Endothelial cell (in vitro differentiated cells): ENCODE measurements at regions not wholly inside any gene's neighbourhood (a gene's known extent, or its start where the extent isn't known, plus 50 kb on each side); places are given as distances from the start of the nearest gene placed in this dataset.

Experiments
- DNase-seq: peaks from one replicate; pipeline ENCODE4 v3.0.0; 2021; ENCODE audit warnings: low spot score
- H3K27ac Mint-ChIP-seq: one replicate; pipeline ENCODE4 v1.8.0; 2021; ENCODE audit warnings: mixed read lengths, inconsistent platforms; ENCODE audit not compliant: unreplicated experiment
- H3K27me3 Mint-ChIP-seq: one replicate; pipeline ENCODE4 v1.8.0; 2021; ENCODE audit warnings: mild to moderate bottlenecking, moderate library complexity, mixed read lengths, inconsistent platforms; ENCODE audit not compliant: unreplicated experiment
- H3K36me3 Mint-ChIP-seq: one replicate; pipeline ENCODE4 v1.8.0; 2021; ENCODE audit warnings: mild to moderate bottlenecking, low read depth, mixed read lengths, inconsistent platforms; ENCODE audit not compliant: unreplicated experiment
- H3K4me1 Mint-ChIP-seq: one replicate; pipeline ENCODE4 v1.8.0; 2021; ENCODE audit warnings: mild to moderate bottlenecking, mixed read lengths, inconsistent platforms; ENCODE audit not compliant: unreplicated experiment
- H3K4me3 Mint-ChIP-seq: one replicate; pipeline ENCODE4 v1.8.0; 2021; ENCODE audit warnings: mild to moderate bottlenecking, mixed read lengths, inconsistent platforms; ENCODE audit not compliant: unreplicated experiment
- H3K9me3 Mint-ChIP-seq: one replicate; pipeline ENCODE4 v1.8.0; 2021; ENCODE audit warnings: mixed read lengths, inconsistent platforms; ENCODE audit not compliant: unreplicated experiment
- TF ChIP-seq, protein P1 (sequence below): fragments of 200-600 bp; sonication (generic); IDR thresholded peaks from one replicate; pipeline ENCODE4 v1.5.0; 2021; ENCODE audit warnings: antibody characterized with exemption; ENCODE audit not compliant: unreplicated experiment

DNA sequence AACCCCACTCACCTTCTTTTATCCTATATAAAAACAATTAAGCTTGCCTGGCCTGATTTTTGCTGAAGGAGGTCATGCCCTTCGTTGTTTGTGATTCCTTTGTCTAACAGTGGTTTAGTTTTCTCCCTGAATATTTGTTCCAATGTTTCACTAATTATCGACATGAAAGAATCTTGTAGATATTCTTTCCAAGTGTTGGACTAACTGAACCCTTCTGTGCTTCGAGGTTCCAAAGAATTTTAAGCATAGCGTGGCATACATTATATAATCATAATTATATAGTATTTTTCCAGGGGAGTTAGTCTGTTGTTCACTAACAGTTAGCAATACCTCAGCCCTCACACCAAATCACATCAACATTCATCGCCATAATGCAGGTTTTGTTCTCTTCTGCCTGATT is 418.9 kb upstream of the ADGRL2 start:
- H3K27ac Mint-ChIP-seq = no peak overlapping the region
- TF ChIP-seq, protein P1, sequence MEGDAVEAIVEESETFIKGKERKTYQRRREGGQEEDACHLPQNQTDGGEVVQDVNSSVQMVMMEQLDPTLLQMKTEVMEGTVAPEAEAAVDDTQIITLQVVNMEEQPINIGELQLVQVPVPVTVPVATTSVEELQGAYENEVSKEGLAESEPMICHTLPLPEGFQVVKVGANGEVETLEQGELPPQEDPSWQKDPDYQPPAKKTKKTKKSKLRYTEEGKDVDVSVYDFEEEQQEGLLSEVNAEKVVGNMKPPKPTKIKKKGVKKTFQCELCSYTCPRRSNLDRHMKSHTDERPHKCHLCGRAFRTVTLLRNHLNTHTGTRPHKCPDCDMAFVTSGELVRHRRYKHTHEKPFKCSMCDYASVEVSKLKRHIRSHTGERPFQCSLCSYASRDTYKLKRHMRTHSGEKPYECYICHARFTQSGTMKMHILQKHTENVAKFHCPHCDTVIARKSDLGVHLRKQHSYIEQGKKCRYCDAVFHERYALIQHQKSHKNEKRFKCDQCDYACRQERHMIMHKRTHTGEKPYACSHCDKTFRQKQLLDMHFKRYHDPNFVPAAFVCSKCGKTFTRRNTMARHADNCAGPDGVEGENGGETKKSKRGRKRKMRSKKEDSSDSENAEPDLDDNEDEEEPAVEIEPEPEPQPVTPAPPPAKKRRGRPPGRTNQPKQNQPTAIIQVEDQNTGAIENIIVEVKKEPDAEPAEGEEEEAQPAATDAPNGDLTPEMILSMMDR = no peak

DNA sequence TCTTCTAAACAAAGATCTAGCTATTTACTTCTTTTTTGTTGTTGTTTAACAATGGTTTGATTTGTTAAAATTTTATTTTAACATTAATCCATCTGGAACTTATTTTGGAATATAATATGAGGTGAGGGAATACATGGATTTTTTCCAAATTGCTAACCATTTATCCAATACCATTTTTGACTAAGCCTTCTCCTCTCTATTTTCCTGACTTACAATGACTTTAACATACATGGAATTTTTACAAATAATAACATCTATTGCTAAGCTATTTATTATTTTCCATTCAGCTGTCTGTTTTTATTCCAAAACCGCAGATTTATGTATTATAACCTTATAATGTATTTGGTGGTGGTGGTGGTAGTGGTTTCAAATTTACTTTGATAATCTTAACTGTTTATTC is 420.3 kb upstream of the ADGRL2 start:
- no peaks in the 10 kb centered on the region for H3K9me3 Mint-ChIP-seq
- no peaks in the 10 kb centered on the region for H3K36me3 Mint-ChIP-seq
- H3K27ac Mint-ChIP-seq = no peak overlapping the region
- DNase-seq = no peak
- TF ChIP-seq, protein P1 = no peak
- H3K4me1 Mint-ChIP-seq = no peaks in the 10 kb centered on the region
- H3K4me3 Mint-ChIP-seq = no peak overlapping the region
- H3K27me3 Mint-ChIP-seq = peaks cover 2% of the 10 kb centered on the region

More for the DNA sequence above, 418.9 kb upstream of the ADGRL2 start:
- Mint-ChIP-seq H3K4me3 (no peak overlapping the region), H3K4me1 (no peaks in the 10 kb centered on the region), H3K9me3 (no peaks in the 10 kb centered on the region), H3K36me3 (no peaks in the 10 kb centered on the region), H3K27me3 (peaks cover 2% of the 10 kb centered on the region)
- no peak for DNase-seq

DNA sequence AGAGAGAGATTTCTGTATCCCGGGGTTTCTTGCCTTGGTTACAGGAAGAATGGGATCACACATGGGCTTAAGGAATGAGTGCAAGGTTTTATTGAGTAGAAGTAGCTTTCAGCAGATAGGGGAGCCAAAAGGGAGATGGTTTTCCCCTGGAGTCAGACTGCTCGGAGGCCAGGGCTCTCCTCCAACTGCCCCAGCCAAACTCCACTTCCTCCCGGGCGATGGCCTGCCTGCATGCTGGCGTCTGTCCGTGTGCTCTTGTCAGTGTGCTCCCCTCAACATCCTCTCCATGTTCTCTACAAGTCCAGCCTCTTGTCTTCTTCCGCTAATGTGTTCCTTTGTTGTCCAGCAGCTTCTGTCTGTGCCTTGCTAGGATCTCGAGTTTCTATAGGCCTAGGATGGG is 421.3 kb upstream of the ADGRL2 start:
- H3K27ac Mint-ChIP-seq = no peak overlapping the region

DNA sequence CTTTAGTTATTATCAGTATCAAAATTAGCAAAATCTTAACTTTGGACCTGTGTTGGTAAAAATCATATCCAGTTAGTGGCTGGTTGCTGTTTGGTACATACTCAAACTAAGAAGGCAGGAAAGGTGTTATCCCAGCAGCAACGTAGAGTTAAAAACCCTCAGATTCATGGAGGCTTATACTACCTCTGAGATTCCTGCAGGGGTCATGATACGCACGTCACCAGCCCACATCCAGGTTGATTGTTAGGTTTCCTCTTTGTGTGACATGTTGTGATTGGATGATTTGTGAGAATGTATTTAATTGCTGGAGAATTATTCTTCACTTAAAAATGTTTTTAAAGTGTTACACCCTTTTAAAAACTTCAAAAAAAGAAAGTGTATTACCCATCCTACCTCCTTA is 423.3 kb upstream of the ADGRL2 start:
- Mint-ChIP-seq H3K9me3 (no peaks in the 10 kb centered on the region), H3K27me3 (peaks cover 2% of the 10 kb centered on the region), H3K4me1 (no peaks in the 10 kb centered on the region), H3K27ac (no peak overlapping the region), H3K4me3 (no peak overlapping the region), H3K36me3 (no peaks in the 10 kb centered on the region)
- TF ChIP-seq, protein P1 = peak; percentile 16
- DNase-seq = peak; percentile 10

More for the DNA sequence above, 421.3 kb upstream of the ADGRL2 start:
- Mint-ChIP-seq H3K4me1 (no peaks in the 10 kb centered on the region), H3K27me3 (peaks cover 2% of the 10 kb centered on the region), H3K36me3 (no peaks in the 10 kb centered on the region), H3K4me3 (no peak overlapping the region), H3K9me3 (no peaks in the 10 kb centered on the region)
- TF ChIP-seq, protein P1 = no peak
- no peak for DNase-seq

DNA sequence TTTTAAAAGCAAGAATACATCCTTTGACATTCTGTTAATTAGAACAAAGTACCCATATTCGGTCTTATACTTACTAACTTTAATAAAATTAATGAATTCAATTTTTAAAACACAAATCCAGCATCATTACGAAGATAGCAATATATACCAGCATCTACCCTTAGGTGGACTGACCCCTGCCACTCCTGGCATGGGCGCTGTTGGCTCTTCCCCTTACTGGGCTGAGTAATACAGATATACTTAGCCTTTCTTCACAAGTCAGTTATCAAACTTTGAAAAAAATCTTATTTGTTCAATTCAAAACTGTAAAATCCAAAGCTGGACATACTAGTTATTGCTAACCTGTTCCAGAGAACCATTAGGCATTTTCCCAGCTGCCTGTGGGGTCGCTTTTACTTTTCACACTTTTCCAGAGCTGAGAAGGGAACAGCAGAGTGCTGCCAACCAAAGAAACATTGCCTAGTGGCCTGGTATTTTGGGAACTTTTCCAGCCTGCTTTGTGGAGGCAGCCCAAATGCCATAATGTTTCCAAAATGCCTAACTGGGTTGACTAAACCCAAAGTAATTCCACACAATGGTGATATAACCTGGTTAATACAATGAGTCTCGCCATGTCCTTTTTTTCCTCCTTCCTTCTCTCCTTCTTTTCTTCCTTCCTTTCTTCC is 424.7 kb upstream of the ADGRL2 start:
- Mint-ChIP-seq H3K4me1 (no peaks in the 10 kb centered on the region), H3K4me3 (no peak overlapping the region), H3K27ac (no peak overlapping the region), H3K36me3 (no peaks in the 10 kb centered on the region), H3K9me3 (no peaks in the 10 kb centered on the region), H3K27me3 (peaks cover 2% of the 10 kb centered on the region)
- DNase-seq = no peak
- TF ChIP-seq, protein P1 = no peak
